GM10248 (cell line): ENCODE measurements at regions not wholly inside any gene's neighbourhood (a gene's known extent, or its start where the extent isn't known, plus 50 kb on each side); places are given as distances from the start of the nearest gene placed in this dataset.
"Not testable (repeated sequence)": the region's sequence is repeated elsewhere in the genome, so short reads cannot be mapped to it uniquely, and the experiment has no call there.

Experiments used
- CTCF ChIA-PET: fragments of 300-600 bp; sonication (Branson Sonifier 250); formaldehyde crosslinking; extraction: SDS; loops from one replicate; lab custom pipeline; 2021; ENCODE audit warnings: antibody characterized with exemption; lab: Yijun Ruan, JAX
- POLR2A ChIA-PET: fragments of 350-650 bp; sonication (Branson Sonifier 250); formaldehyde crosslinking; extraction: SDS; loops from one replicate; lab custom pipeline; 2020; ENCODE audit warnings: antibody characterized with exemption; lab: Yijun Ruan, JAX
- DNase-seq: peaks from one replicate; pipeline ENCODE4 v3.0.0; 2012; ENCODE audit errors: extremely low spot score
- TF ChIP-seq, protein P1 (sequence below): IDR thresholded peaks from 2 replicates; pipeline ENCODE4 v1.5.1; 2012; ENCODE audit warnings: mild to moderate bottlenecking, low read depth; ENCODE audit errors: extremely low read depth, missing control alignments, control extremely low read depth

DNA sequence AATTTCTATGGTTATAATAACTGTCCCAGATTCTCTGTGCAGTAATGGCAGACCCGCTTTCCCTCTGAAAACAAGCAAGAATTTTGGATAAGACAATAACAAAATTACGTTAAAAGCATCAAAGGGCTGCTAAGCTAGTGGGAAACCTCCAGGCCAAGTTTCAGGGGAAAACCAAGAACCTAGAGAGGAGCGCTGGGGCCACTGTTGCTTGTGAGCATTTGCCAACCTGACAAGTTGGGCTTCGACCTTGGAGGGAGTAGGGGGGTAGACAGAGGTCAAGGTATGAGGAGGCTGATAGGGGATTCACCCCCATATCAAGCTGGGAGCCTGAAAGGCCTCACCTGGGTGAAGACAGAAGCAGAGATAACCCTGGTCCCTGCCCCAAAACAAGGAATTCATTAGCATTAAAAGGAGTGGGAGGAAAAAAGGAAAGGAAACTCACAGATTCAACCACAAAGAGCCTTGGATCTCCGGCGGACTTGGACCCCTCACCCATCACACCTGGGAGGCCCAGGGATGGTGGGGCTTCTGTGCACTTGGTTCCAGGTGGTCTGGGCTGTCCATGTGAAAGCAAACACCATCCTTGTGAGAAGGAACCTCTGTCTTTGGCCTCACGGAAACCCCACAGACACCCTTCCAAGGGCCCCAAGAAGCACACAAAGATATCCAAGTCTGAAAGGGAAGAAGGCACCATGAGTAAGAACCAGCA lies 259.9 kb downstream of the GOLGA6L6 start:
- DNase-seq, CTCF ChIA-PET, POLR2A ChIA-PET: not testable (repeated sequence)

DNA sequence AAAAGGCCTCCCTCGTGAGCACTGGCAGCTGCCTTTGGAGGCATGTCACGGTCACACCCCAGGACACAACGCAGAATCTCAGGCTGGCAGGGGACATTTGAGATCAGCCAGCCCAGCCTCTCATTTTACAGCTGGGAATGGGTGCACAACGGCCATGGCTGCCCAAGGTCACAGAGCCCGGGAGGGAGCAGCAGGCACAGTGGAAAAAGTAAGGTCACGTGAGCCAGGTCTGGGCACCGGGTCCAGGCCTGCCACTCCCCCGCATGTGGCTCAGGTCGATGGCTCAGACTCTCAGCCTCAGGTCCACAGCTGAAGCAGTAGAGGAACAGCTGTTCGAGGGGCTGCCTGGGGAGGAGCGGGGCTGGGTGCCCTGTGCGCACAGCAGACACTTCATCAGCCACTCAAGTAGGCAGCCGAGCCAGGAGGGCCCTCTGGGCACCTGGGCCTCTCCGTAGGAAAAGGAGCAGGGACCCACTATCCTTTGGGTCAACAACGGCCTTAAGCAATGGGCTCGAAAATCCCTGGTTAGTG lies 260.6 kb downstream of the GOLGA6L6 start:
- POLR2A ChIA-PET = no interaction called here
- TF ChIP-seq, protein P1, sequence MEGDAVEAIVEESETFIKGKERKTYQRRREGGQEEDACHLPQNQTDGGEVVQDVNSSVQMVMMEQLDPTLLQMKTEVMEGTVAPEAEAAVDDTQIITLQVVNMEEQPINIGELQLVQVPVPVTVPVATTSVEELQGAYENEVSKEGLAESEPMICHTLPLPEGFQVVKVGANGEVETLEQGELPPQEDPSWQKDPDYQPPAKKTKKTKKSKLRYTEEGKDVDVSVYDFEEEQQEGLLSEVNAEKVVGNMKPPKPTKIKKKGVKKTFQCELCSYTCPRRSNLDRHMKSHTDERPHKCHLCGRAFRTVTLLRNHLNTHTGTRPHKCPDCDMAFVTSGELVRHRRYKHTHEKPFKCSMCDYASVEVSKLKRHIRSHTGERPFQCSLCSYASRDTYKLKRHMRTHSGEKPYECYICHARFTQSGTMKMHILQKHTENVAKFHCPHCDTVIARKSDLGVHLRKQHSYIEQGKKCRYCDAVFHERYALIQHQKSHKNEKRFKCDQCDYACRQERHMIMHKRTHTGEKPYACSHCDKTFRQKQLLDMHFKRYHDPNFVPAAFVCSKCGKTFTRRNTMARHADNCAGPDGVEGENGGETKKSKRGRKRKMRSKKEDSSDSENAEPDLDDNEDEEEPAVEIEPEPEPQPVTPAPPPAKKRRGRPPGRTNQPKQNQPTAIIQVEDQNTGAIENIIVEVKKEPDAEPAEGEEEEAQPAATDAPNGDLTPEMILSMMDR = no peak
- no peak for DNase-seq
- CTCF ChIA-PET = interaction anchor here (1.8 kb wide), 1 partner anchor 12 kb away, joined by 3 read pairs; no protein-coding TSS in a partner anchor

DNA sequence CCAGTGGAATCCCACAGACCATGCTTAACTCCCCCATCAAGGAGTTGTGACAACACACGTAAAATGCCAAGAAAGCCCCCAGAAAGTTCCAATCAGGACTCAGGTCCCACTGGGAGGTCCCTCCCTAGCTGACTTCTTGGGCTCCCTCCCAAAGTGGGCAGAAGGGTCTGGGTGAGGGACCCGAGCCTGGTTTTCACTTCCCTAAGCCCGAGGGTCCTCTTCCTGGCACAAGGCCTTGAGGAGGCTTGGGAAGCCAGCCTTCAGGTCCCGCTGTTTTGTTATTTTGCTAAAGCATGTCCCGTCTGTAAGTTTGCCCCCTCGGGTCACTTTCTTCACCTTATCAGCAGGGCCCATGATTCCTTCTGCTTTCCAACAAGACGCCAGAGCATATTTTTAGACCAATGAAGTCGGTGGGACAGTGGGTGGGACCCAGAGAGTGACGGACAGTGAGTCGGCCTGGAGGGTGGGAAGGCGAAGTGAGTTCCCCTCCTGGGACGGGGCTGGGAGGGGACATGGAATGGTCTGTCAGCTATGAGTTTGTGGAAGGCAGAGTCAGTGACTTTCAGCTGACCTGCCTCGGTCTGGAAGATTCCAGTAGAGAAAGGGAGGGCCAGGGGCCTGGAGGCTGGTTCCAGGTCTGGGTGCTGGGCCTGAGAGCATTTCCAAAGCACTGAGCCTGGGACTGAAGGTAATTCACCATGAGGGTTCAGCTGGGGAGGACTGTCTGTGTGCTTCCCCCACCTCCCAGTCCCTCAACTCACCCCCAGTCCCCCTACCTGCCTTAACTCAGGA lies 261.3 kb downstream of the GOLGA6L6 start:
- DNase-seq, POLR2A ChIA-PET: not testable (repeated sequence)
- CTCF ChIA-PET = interaction anchor here (1.4 to 1.8 kb wide), 2 partner anchors 11 to 86 kb away, joined by 3 to 5 read pairs; no protein-coding TSS in a partner anchor

DNA sequence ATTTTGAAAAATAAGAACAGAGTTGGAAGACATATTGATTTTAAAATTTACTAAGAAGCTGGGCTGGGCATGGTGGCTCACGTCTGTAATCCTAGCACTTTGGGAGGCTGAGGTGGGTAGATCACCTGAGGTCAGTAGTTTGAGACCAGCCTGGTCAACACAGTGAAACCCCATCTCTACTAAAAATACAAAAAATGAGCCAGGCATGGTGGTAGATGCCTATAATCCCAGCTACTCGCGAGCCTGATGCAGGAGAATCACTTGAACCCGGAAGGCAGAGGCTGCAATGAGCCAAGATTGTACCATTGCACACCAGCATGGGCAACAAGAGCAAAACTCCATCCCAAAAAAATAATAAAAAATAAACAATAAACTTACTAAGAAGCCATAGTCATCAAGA lies 262.5 kb downstream of the GOLGA6L6 start:
- CTCF ChIA-PET = interaction anchor here (1.4 to 1.8 kb wide), 2 partner anchors 10 to 85 kb away, joined by 3 to 5 read pairs; no protein-coding TSS in a partner anchor
- POLR2A ChIA-PET, DNase-seq: not testable (repeated sequence)

DNA sequence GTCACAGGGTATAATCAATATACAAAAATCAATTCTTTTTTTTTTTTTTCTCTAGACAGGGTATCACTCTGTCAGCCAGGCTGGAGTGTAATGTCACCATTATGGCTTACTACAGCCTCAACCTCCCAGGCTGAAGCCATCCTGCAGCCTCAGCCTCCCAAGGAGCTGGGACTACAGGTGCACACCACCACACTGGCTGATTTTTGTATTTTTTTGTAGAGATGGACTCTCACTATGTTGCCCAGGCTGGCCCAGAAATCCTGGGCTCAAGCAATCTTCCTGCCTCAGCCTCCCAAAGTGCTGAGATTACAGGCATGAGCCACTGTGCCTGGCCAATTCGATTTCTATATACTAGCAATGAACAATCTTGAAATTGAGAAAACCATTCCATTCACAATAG lies 263.2 kb downstream of the GOLGA6L6 start:
- DNase-seq, POLR2A ChIA-PET, CTCF ChIA-PET: not testable (repeated sequence)

DNA sequence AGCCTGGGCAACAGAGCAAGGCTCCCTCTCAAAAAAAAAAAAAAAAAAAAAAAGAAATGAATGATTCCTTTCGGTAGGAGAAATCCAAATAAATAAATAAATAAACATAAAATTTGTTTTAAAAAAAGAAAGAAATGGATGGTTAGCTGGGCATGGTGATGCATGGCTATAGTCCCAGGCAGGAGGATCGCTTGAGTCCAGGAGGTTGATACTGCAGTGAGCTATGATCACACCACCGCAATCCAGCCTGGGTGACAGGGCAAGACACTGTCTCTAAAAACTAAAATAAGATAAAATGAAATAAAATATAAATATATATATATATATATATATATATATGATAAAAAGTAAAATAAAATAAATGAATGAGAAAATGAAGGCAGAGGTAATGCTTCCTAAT lies 264.1 kb downstream of the GOLGA6L6 start:
- DNase-seq, CTCF ChIA-PET, POLR2A ChIA-PET: not testable (repeated sequence)

DNA sequence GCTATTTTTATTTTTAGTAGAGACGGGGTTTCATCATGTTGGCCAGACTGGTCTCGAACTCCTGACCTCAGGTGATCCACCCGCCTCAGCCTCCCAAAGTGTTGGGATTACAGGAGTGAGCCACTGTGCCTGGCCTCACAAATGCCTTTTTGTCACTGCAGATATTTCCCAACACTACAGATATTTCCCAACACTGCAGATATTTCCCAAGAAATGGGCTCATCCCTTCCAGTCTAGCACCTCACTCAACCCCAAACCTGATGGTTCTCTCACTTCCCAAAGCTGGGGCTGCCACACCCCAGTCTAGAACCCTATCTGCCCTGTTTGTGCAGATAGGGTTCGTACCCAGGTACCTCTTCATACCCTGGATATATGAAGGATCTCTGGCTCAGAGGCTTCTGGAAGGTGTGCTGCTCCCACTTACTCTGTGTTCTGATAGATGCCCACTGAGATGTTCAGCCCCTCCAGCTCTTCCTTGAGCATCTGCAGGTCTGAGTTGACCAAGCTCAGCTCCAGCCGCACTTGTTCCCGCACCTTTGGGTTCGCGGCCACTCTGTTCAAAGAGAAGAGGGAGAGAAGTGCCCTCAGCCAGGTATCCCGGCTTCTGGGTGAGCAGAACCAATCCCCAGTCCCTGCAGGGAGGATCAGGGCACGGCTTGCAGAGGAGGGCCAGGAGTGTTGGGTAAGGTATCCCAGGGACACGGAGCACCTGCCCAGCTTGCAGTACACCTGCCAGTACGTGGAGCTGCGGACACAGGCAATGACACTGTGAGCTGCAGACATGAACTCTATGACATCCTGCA lies 265.1 kb downstream of the GOLGA6L6 start:
- CTCF ChIA-PET, DNase-seq, POLR2A ChIA-PET: not testable (repeated sequence)

DNA sequence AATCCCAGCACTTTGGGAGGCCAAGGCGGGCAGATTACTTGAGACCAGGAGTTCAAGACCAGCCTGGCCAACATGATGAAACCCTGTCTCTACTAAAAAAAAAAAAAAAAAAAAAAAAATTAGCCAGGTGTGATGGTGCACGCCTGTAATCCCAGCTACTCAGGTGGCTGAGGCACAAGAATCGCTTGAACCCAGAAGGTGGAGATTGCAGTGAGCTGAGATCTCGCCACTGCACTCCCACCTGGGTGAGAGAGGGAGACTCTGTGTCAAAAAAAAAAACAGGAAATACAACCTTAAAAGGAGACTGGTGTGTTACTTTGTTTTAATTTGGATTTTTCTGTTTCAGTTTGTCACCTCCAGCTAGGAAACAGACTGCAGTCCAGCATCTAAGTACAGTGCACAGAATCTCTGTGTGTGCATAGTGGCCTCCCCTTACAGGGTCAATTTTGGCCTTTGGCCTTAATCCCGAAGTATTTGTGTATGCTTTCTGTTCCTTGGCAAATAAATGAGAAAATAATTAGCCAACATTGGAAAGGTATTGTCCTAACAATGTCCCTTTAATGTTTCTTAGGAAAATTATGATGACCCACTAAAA lies 266.1 kb downstream of the GOLGA6L6 start:
- CTCF ChIA-PET, POLR2A ChIA-PET, DNase-seq: not testable (repeated sequence)

DNA sequence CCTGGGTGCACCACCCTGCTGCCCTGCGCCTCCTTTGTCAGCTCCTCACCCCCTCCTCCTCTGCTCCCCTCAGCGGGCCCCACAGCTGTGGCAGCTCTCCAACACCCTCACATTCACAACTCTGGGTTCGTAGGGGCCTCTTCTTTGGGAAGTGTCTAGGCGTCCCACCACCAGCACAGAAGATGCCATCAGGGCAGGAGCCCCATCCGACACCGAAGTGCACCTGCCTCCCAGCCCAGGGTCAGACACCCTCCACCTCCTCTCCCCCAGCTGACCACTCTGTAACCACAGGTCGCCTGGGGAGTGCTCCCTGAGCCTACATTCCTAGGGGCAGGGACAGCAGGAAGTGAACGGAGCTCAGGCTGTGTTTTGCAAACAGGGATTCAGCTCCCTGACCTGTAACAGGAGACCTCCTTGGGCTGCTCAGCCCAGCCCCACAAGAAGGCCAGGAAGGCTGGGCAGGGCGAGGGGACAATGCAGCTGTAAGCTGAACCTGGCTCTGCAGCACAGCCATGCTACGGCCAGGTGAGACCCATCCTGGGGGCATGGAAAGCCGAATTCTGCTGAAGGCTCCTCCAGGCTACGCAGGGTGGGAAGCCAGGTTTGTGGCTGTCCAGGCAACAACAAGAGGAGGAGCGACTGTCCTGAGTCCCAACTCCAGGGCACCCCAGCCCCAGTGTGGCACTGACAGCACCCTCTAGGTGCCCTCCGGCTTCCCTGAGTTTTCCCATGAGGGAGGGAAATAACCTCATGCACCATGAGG lies 269.0 kb downstream of the GOLGA6L6 start:
- ChIA-PET POLR2A (no interaction called here), CTCF (interaction anchor here (0.9 to 1.6 kb wide), 4 partner anchors 15 to 391 kb away, joined by 3 read pairs; no protein-coding TSS in a partner anchor)
- TF ChIP-seq, protein P1 = no peak
- no peak for DNase-seq
